ENCODE measurements at regions not wholly inside any gene's neighbourhood (a gene's known extent, or its start where the extent isn't known, plus 50 kb on each side); places are given as distances from the start of the nearest gene placed in this dataset.
A peak's percentile ranks its signal among the peaks of the same experiment; 100 is the strongest.

- ATAC-seq (ENCODE audit: low FRiP score): no peak
- H3K36me3 ChIP-seq (ENCODE audit: control insufficient read depth in 1 of 2, insufficient read depth in 2 of 2, low read length in 1 of 2): no peaks in the 10 kb centered on the region
- DNase-seq: no peak
- H3K4me1 ChIP-seq (ENCODE audit: control insufficient read depth in 1 of 2, insufficient read depth in 2 of 2, low read length in 2 of 2): peaks cover 2 to 4% of the 10 kb centered on the region in 2 donors
- H3K9me3 ChIP-seq (ENCODE audit: control insufficient read depth, low read length): no peaks in the 10 kb centered on the region
- intact Hi-C loops (cut with DNase I): no loop called here
- no peak overlapping the region for H3K27ac ChIP-seq (ENCODE audit: low read depth in 1 of 2, low read length in 2 of 2)
- WGBS, 2 donors: 74 to 92% methylated on average over 1 of the region's 1 CpG
- H3K4me3 ChIP-seq (ENCODE audit: low read length in 2 of 2): no peak overlapping the region
- H3K27me3 ChIP-seq (ENCODE audit: control insufficient read depth in 1 of 2, insufficient read depth in 2 of 2, low read length in 1 of 2): no peaks in the 10 kb centered on the region
These were observed 86.7 kb upstream of the ZEB2 start for GRCh38 chr2:144606466-144607095.

- Histone ChIP-seq H3K27ac (ENCODE audit: low read depth in 1 of 2, low read length in 2 of 2) (no peak overlapping the region), H3K4me1 (ENCODE audit: control insufficient read depth in 1 of 2, insufficient read depth in 2 of 2, low read length in 2 of 2) (peaks cover 0 to 4% of the 10 kb centered on the region in 2 donors), H3K4me3 (ENCODE audit: low read length in 2 of 2) (no peak overlapping the region), H3K9me3 (ENCODE audit: control insufficient read depth, low read length) (no peaks in the 10 kb centered on the region), H3K27me3 (ENCODE audit: control insufficient read depth in 1 of 2, insufficient read depth in 2 of 2, low read length in 1 of 2) (no peaks in the 10 kb centered on the region), H3K36me3 (ENCODE audit: control insufficient read depth in 1 of 2, insufficient read depth in 2 of 2, low read length in 1 of 2) (no peaks in the 10 kb centered on the region)
- ATAC-seq (ENCODE audit: low FRiP score) (no peak), DNase-seq (no peak)
- intact Hi-C loops (cut with DNase I): no loop called here
- 91 to 93% methylated on average over 7 of the region's 7 CpGs for WGBS, 2 donors
These were observed 85.4 kb upstream of the ZEB2 start for GRCh38 chr2:144605231-144605840.

- H3K4me1 ChIP-seq (ENCODE audit: control insufficient read depth in 1 of 2, insufficient read depth in 2 of 2, low read length in 2 of 2): no peaks in the 10 kb centered on the region
- no peaks in the 10 kb centered on the region for H3K27me3 ChIP-seq (ENCODE audit: control insufficient read depth in 1 of 2, insufficient read depth in 2 of 2, low read length in 1 of 2)
- no peak overlapping the region for H3K27ac ChIP-seq (ENCODE audit: low read depth in 1 of 2, low read length in 2 of 2)
- no peaks in the 10 kb centered on the region for H3K9me3 ChIP-seq (ENCODE audit: control insufficient read depth, low read length)
- DNase-seq: no peak
- no peaks in the 10 kb centered on the region for H3K36me3 ChIP-seq (ENCODE audit: control insufficient read depth in 1 of 2, insufficient read depth in 2 of 2, low read length in 1 of 2)
- ATAC-seq (ENCODE audit: low FRiP score): no peak
- intact Hi-C loops (cut with DNase I): no loop called here
- no peak overlapping the region for H3K4me3 ChIP-seq (ENCODE audit: low read length in 2 of 2)
- WGBS, 2 donors: 88 to 92% methylated on average over 2 of the region's 2 CpGs
These were observed 83.4 kb upstream of the ZEB2 start for GRCh38 chr2:144603334-144603733.

GRCh38 chr2:144598906-144599305 is 79.0 kb upstream of the ZEB2 start:
- H3K36me3 ChIP-seq (ENCODE audit: control insufficient read depth in 1 of 2, insufficient read depth in 2 of 2, low read length in 1 of 2): no peaks in the 10 kb centered on the region
- no peak overlapping the region for H3K4me3 ChIP-seq (ENCODE audit: low read length in 2 of 2)
- ATAC-seq (ENCODE audit: low FRiP score): no peak
- peaks cover 0 to 2% of the 10 kb centered on the region in 2 donors for H3K4me1 ChIP-seq (ENCODE audit: control insufficient read depth in 1 of 2, insufficient read depth in 2 of 2, low read length in 2 of 2)
- 77 to 78% methylated on average over 5 of the region's 5 CpGs for WGBS, 2 donors
- no peak overlapping the region for H3K27ac ChIP-seq (ENCODE audit: low read depth in 1 of 2, low read length in 2 of 2)
- no peaks in the 10 kb centered on the region for H3K9me3 ChIP-seq (ENCODE audit: control insufficient read depth, low read length)
- intact Hi-C loops (cut with DNase I): loop anchor here in 1 of 2 donors (5.0 kb wide), 1 partner anchor 77 kb away; the partner anchor contains the start of gene ZEB2
- DNase-seq: no peak
- H3K27me3 ChIP-seq (ENCODE audit: control insufficient read depth in 1 of 2, insufficient read depth in 2 of 2, low read length in 1 of 2): no peaks in the 10 kb centered on the region

- H3K4me3 ChIP-seq (ENCODE audit: low read length in 2 of 2): no peak overlapping the region
- DNase-seq (no peak), ATAC-seq (ENCODE audit: low FRiP score) (no peak)
- H3K4me1 ChIP-seq (ENCODE audit: control insufficient read depth in 1 of 2, insufficient read depth in 2 of 2, low read length in 2 of 2): peaks cover 0 to 2% of the 10 kb centered on the region in 2 donors
- H3K27me3 ChIP-seq (ENCODE audit: control insufficient read depth in 1 of 2, insufficient read depth in 2 of 2, low read length in 1 of 2): no peaks in the 10 kb centered on the region
- intact Hi-C loops (cut with DNase I): loop anchor here in 1 of 2 donors (5.0 kb wide), 1 partner anchor 76 kb away; the partner anchor contains the start of gene ZEB2
- no peak overlapping the region for H3K27ac ChIP-seq (ENCODE audit: low read depth in 1 of 2, low read length in 2 of 2)
- WGBS, 2 donors: 80 to 82% methylated on average over 6 of the region's 6 CpGs
- H3K36me3 ChIP-seq (ENCODE audit: control insufficient read depth in 1 of 2, insufficient read depth in 2 of 2, low read length in 1 of 2): no peaks in the 10 kb centered on the region
- no peaks in the 10 kb centered on the region for H3K9me3 ChIP-seq (ENCODE audit: control insufficient read depth, low read length)
These were observed 78.1 kb upstream of the ZEB2 start for GRCh38 chr2:144597894-144598593.

GRCh38 chr2:144597388-144597787 is 77.5 kb upstream of the ZEB2 start:
- intact Hi-C loops (cut with DNase I): loop anchor here in 1 of 2 donors (5.0 kb wide), 1 partner anchor 75 kb away; the partner anchor contains the start of gene ZEB2
- H3K4me1 ChIP-seq (ENCODE audit: control insufficient read depth in 1 of 2, insufficient read depth in 2 of 2, low read length in 2 of 2): peaks cover 0 to 2% of the 10 kb centered on the region in 2 donors
- no peaks in the 10 kb centered on the region for H3K27me3 ChIP-seq (ENCODE audit: control insufficient read depth in 1 of 2, insufficient read depth in 2 of 2, low read length in 1 of 2)
- ATAC-seq (ENCODE audit: low FRiP score): no peak
- no peak overlapping the region for H3K27ac ChIP-seq (ENCODE audit: low read depth in 1 of 2, low read length in 2 of 2)
- H3K4me3 ChIP-seq (ENCODE audit: low read length in 2 of 2): no peak overlapping the region
- no peaks in the 10 kb centered on the region for H3K9me3 ChIP-seq (ENCODE audit: control insufficient read depth, low read length)
- H3K36me3 ChIP-seq (ENCODE audit: control insufficient read depth in 1 of 2, insufficient read depth in 2 of 2, low read length in 1 of 2): no peaks in the 10 kb centered on the region
- DNase-seq: no peak
- WGBS, 2 donors: 74% methylated on average over 4 of the region's 4 CpGs

GRCh38 chr2:144596073-144596871 is 76.4 kb upstream of the ZEB2 start:
- peak overlapping the region in 1 of 2 donors; percentile 48 for H3K4me3 ChIP-seq (ENCODE audit: low read length in 2 of 2)
- ATAC-seq (ENCODE audit: low FRiP score) (no peak), DNase-seq (no peak)
- no peaks in the 10 kb centered on the region for H3K36me3 ChIP-seq (ENCODE audit: control insufficient read depth in 1 of 2, insufficient read depth in 2 of 2, low read length in 1 of 2)
- H3K9me3 ChIP-seq (ENCODE audit: control insufficient read depth, low read length): no peaks in the 10 kb centered on the region
- H3K27ac ChIP-seq (ENCODE audit: low read depth in 1 of 2, low read length in 2 of 2): peak overlapping the region; percentile 63 to 79
- H3K27me3 ChIP-seq (ENCODE audit: control insufficient read depth in 1 of 2, insufficient read depth in 2 of 2, low read length in 1 of 2): peaks cover 0 to 1% of the 10 kb centered on the region in 2 donors
- intact Hi-C loops (cut with DNase I): loop anchor here in 1 of 2 donors (5.0 kb wide), 1 partner anchor 74 kb away; the partner anchor contains the start of gene ZEB2
- H3K4me1 ChIP-seq (ENCODE audit: control insufficient read depth in 1 of 2, insufficient read depth in 2 of 2, low read length in 2 of 2): peaks cover 0 to 2% of the 10 kb centered on the region in 2 donors
- 22% methylated on average over 9 of the region's 9 CpGs for WGBS, 2 donors

GRCh38 chr2:144595686-144596072 is 75.8 kb upstream of the ZEB2 start:
- WGBS, 2 donors: 50% methylated on average over 4 of the region's 4 CpGs

More at GRCh38 chr2:144595686-144596072, 75.8 kb upstream of the ZEB2 start:
- intact Hi-C loops (cut with DNase I): loop anchor here in 1 of 2 donors (5.0 kb wide), 1 partner anchor 73 kb away; the partner anchor contains the start of gene ZEB2
- Histone ChIP-seq H3K4me3 (ENCODE audit: low read length in 2 of 2) (peak overlapping the region in 1 of 2 donors; percentile 48), H3K27ac (ENCODE audit: low read depth in 1 of 2, low read length in 2 of 2) (peak overlapping the region; percentile 63 to 79), H3K9me3 (ENCODE audit: control insufficient read depth, low read length) (no peaks in the 10 kb centered on the region), H3K4me1 (ENCODE audit: control insufficient read depth in 1 of 2, insufficient read depth in 2 of 2, low read length in 2 of 2) (peaks cover 0 to 2% of the 10 kb centered on the region in 2 donors), H3K36me3 (ENCODE audit: control insufficient read depth in 1 of 2, insufficient read depth in 2 of 2, low read length in 1 of 2) (no peaks in the 10 kb centered on the region), H3K27me3 (ENCODE audit: control insufficient read depth in 1 of 2, insufficient read depth in 2 of 2, low read length in 1 of 2) (peaks cover 0 to 1% of the 10 kb centered on the region in 2 donors)
- DNase-seq (no peak), ATAC-seq (ENCODE audit: low FRiP score) (no peak)
